SH-SY5Y (cell line): ENCODE measurements at regions not wholly inside any gene's neighbourhood (a gene's known extent, or its start where the extent isn't known, plus 50 kb on each side); places are given as distances from the start of the nearest gene placed in this dataset.

Experiments used
- GATA2 ChIP-seq: IDR thresholded peaks from 2 replicates; pipeline ENCODE4 v1.6.1; 2011; ENCODE audit warnings: mild to moderate bottlenecking, low read depth, low read length
- GATA3 ChIP-seq: IDR thresholded peaks from 2 replicates; pipeline ENCODE4 v1.6.1; 2011; ENCODE audit warnings: low read depth, mild to moderate bottlenecking, low read length, moderate library complexity

GRCh38 chr7:85711894-85712293 lies 525.0 kb upstream of the SEMA3D start:
- no peak for TF ChIP-seq GATA2
- TF ChIP-seq GATA3 = no peak
